ENCODE measurements at regions not wholly inside any gene's neighbourhood (a gene's known extent, or its start where the extent isn't known, plus 50 kb on each side); places are given as distances from the start of the nearest gene placed in this dataset.
"Not testable (repeated sequence)": the region's sequence is repeated elsewhere in the genome, so short reads cannot be mapped to it uniquely, and the experiment has no call there.

- H4K20me1 ChIP-seq (ENCODE audit: low read length); H3K9me2 ChIP-seq (replicated peaks; ENCODE audit: low read length); H3K4me1 ChIP-seq (ENCODE audit: insufficient read depth, low read length); H3K36me3 ChIP-seq (ENCODE audit: low read depth, low read length); ATAC-seq; intact Hi-C loops (cut with micrococcal nuclease); POLR2A ChIA-PET (ENCODE audit: unreplicated experiment); H3K9ac ChIP-seq (ENCODE audit: low read length); H3K4me2 ChIP-seq (ENCODE audit: low read length); CTCF ChIA-PET; H3K4me3 ChIP-seq (ENCODE audit: low read length); H2AFZ ChIP-seq (ENCODE audit: low read length); H3K9me3 ChIP-seq (ENCODE audit: low read length); BruUV-seq (replicated peaks); DNase-seq; H3F3A ChIP-seq (ENCODE audit: low read length, unreplicated experiment); H3K27ac ChIP-seq (ENCODE audit: low read length); H3K79me2 ChIP-seq (ENCODE audit: low read length); H3K27me3 ChIP-seq (ENCODE audit: low read length): not testable (repeated sequence)
These were observed 374.4 kb upstream of the FRG1 start for GRCh38 chr4:189566271-189566670.

GRCh38 chr4:189566900-189567299 is 373.8 kb upstream of the FRG1 start:
- CTCF ChIA-PET; BruUV-seq (replicated peaks); DNase-seq; ATAC-seq; intact Hi-C loops (cut with micrococcal nuclease); H4K20me1 ChIP-seq (ENCODE audit: low read length); H3K27ac ChIP-seq (ENCODE audit: low read length); POLR2A ChIA-PET (ENCODE audit: unreplicated experiment); H3K4me3 ChIP-seq (ENCODE audit: low read length); H3F3A ChIP-seq (ENCODE audit: low read length, unreplicated experiment); H3K27me3 ChIP-seq (ENCODE audit: low read length); H3K4me1 ChIP-seq (ENCODE audit: insufficient read depth, low read length); H3K9me2 ChIP-seq (replicated peaks; ENCODE audit: low read length); H3K79me2 ChIP-seq (ENCODE audit: low read length); H3K4me2 ChIP-seq (ENCODE audit: low read length); H3K9me3 ChIP-seq (ENCODE audit: low read length); H3K9ac ChIP-seq (ENCODE audit: low read length); H2AFZ ChIP-seq (ENCODE audit: low read length); H3K36me3 ChIP-seq (ENCODE audit: low read depth, low read length): not testable (repeated sequence)

- BruUV-seq (replicated peaks); H3K36me3 ChIP-seq (ENCODE audit: low read depth, low read length); ATAC-seq; H2AFZ ChIP-seq (ENCODE audit: low read length); CTCF ChIA-PET; H3F3A ChIP-seq (ENCODE audit: low read length, unreplicated experiment); H3K27ac ChIP-seq (ENCODE audit: low read length); H3K27me3 ChIP-seq (ENCODE audit: low read length); H3K9ac ChIP-seq (ENCODE audit: low read length); H3K4me3 ChIP-seq (ENCODE audit: low read length); H3K4me1 ChIP-seq (ENCODE audit: insufficient read depth, low read length); H3K4me2 ChIP-seq (ENCODE audit: low read length); POLR2A ChIA-PET (ENCODE audit: unreplicated experiment); DNase-seq; H3K79me2 ChIP-seq (ENCODE audit: low read length); intact Hi-C loops (cut with micrococcal nuclease); H3K9me3 ChIP-seq (ENCODE audit: low read length); H3K9me2 ChIP-seq (replicated peaks; ENCODE audit: low read length); H4K20me1 ChIP-seq (ENCODE audit: low read length): not testable (repeated sequence)
These were observed 361.0 kb upstream of the FRG1 start for GRCh38 chr4:189579645-189580044.

- intact Hi-C loops (cut with micrococcal nuclease); H3K79me2 ChIP-seq (ENCODE audit: low read length); BruUV-seq (replicated peaks); H3K4me3 ChIP-seq (ENCODE audit: low read length); H3K9me3 ChIP-seq (ENCODE audit: low read length); H3K27ac ChIP-seq (ENCODE audit: low read length); DNase-seq; POLR2A ChIA-PET (ENCODE audit: unreplicated experiment); H3K4me1 ChIP-seq (ENCODE audit: insufficient read depth, low read length); H3K36me3 ChIP-seq (ENCODE audit: low read depth, low read length); H3F3A ChIP-seq (ENCODE audit: low read length, unreplicated experiment); H3K27me3 ChIP-seq (ENCODE audit: low read length); H4K20me1 ChIP-seq (ENCODE audit: low read length); CTCF ChIA-PET; H3K4me2 ChIP-seq (ENCODE audit: low read length); H2AFZ ChIP-seq (ENCODE audit: low read length); H3K9ac ChIP-seq (ENCODE audit: low read length); H3K9me2 ChIP-seq (replicated peaks; ENCODE audit: low read length); ATAC-seq: not testable (repeated sequence)
These were observed 353.6 kb upstream of the FRG1 start for GRCh38 chr4:189586908-189587632.

- H3F3A ChIP-seq (ENCODE audit: low read length, unreplicated experiment); ATAC-seq; H3K27ac ChIP-seq (ENCODE audit: low read length); CTCF ChIA-PET; H2AFZ ChIP-seq (ENCODE audit: low read length); intact Hi-C loops (cut with micrococcal nuclease); DNase-seq; H3K4me3 ChIP-seq (ENCODE audit: low read length); BruUV-seq (replicated peaks); H3K4me1 ChIP-seq (ENCODE audit: insufficient read depth, low read length); H3K27me3 ChIP-seq (ENCODE audit: low read length); H4K20me1 ChIP-seq (ENCODE audit: low read length); POLR2A ChIA-PET (ENCODE audit: unreplicated experiment); H3K4me2 ChIP-seq (ENCODE audit: low read length); H3K9ac ChIP-seq (ENCODE audit: low read length); H3K9me3 ChIP-seq (ENCODE audit: low read length); H3K9me2 ChIP-seq (replicated peaks; ENCODE audit: low read length); H3K79me2 ChIP-seq (ENCODE audit: low read length); H3K36me3 ChIP-seq (ENCODE audit: low read depth, low read length): not testable (repeated sequence)
These were observed 351.5 kb upstream of the FRG1 start for GRCh38 chr4:189589201-189589600.

Measured in PC-3 (cell line).